NCI-H526 treated with DMSO at 0.1 percent for 48 hours (cell line): ENCODE measurements at regions not wholly inside any gene's neighbourhood (a gene's known extent, or its start where the extent isn't known, plus 50 kb on each side); places are given as distances from the start of the nearest gene placed in this dataset.

Experiments
- DNase-seq: peaks from one replicate; lab custom pipeline; 2025; lab: John Stamatoyannopoulos, UW

GRCh38 chr4:103307453-103308247 is 109.5 kb upstream of the CENPE start:
- no peak for DNase-seq

DNA sequence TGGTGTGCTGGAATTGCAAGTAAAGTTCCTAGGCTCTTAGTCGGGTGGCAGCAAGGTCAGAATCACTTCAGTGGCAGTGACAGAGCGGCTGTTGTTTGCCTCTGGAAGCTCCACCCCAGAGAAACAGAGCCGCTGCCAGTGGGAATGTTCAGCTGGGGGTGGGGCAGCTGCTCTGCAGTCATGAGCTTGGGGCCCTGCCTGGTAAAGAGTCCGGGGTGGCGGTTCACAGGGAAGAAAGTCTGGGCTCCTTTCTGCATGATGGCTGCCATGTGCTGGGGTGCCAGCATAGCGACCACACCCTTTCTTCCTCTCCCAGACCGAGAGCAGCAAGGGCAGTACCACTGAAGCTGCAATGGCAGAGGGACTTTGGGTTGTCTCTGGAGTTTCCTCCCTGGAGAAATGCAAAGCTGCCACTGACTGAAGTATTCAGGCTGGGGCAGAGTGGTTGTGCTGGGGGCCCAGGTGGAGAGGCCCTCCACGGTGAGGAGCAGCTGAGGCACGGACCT is 108.8 kb upstream of the CENPE start:
- DNase-seq = peak; percentile 6

- no peak for DNase-seq
Observed at GRCh38 chr4:103305355-103305754, 107.2 kb upstream of the CENPE start.

GRCh38 chr4:103303011-103303410 is 104.9 kb upstream of the CENPE start:
- DNase-seq = no peak

DNA sequence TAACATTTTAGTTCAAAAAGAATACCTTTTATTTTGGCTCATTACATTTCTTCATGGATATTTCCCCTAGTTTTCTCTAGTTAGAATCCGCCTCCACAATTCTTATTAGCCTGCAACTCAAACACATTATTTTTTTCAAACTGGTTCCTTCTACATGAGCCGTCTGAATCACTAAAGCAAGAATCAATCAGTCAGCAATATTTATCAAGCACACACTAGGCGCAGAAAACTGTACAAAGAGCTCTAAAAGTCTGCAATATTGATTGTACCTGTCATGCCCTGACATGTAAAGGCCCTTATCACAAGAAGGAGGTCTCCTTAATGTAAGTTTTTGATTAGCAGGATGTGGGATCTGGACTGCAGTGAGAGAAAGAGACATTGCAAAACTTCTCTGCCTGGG is 94.8 kb upstream of the CENPE start:
- no peak for DNase-seq

DNA sequence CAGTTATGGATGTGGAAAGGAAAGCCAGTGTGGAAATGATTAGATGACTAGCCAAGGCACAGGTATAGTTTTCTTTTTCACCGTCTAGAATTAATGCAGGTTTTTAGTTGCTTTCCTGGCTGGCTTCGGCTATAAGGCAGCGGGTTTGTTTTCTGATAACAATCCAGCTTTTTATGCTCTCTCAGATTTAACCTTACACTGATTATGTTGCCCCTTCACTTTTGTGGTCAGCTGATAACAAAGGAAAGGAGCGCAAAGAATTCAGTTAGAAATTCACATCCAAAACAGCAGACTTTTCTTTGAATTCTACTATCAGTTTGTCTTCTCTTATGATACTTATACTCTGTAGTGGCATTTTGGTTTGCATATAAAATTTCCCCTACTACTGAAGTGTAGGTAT is 94.2 kb upstream of the CENPE start:
- DNase-seq = no peak

DNA sequence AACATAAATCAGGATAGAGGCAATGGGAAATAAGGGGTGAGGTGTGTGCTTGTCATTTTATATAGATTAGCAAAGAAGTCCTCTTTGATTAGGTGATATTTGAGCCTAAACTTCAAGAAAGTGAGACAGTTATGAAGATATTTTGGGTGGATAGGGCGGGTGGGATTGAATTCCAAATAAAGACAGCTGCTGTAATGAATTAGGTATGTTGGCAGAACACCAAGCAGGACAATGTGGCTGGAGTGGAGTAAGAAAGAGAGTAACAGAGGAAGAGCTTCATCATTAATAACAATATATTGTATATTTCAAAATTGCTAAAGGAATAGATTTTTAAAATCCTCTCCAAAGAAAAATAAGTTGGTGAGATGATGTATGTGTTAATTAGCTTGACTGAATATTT is 91.0 kb upstream of the CENPE start:
- no peak for DNase-seq

- no peak for DNase-seq
Observed at GRCh38 chr4:103272174-103272573, 74.0 kb upstream of the CENPE start.

DNA sequence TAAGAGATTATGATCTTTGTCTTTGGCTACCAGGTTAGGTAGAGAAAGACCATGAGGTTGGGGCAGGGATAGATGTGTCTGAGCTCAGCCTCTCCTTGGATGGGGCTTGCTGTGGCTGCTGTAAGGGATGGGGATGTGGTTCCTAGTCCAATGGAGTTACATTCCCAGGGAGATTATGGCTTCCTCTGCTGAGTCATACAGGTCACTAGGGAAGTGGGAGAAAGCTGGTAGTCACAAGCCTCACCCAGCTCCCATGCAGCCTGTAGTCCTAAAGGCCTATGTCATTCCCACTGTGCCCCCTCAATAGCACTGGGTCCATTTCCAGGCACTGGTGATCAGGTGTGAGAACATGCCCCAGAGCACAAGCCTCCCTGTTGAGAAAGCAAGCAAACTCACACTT is 70.6 kb upstream of the CENPE start:
- no peak for DNase-seq

DNA sequence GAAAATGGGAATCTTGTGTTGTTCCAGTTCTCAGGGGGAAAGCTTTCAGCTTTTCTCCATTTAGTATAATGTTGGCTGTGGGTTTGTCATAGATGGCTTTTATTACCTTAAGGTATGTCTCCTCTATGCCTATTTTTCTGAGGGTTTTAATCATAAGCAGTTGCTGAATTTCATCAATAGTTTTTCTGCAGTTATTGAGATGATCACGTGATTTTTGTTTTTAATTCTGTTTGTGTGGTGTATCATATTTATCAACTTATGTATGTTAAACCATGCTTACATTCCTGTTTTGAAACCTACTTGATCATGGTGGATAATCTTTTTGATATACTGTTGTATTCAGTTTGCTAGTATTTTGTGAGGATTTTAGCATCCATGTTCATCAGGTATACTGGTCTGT is 66.8 kb upstream of the CENPE start:
- no peak for DNase-seq

GRCh38 chr4:103256068-103256467 is 57.9 kb upstream of the CENPE start:
- DNase-seq = peak; percentile 47
